H1 (cell line): ENCODE measurements at regions not wholly inside any gene's neighbourhood (a gene's known extent, or its start where the extent isn't known, plus 50 kb on each side); places are given as distances from the start of the nearest gene placed in this dataset.

ENCODE experiments used
- CBX5 ChIP-seq: fragments of 300-800, 300-1000 bp; sonication (generic); IDR thresholded peaks from 2 replicates; pipeline ENCODE4 v1.7.1; 2016; ENCODE audit warnings: antibody characterized with exemption, low read length, low read depth
- POLR2A ChIP-seq, 2 experiments: IDR thresholded peaks; 1 replicate in 1 of 2; 2 replicates in 1 of 2; pipeline ENCODE4 v1.6.1; 2011; ENCODE audit warnings: low read depth in 2 of 2, low read length in 2 of 2, mild to moderate bottlenecking in 2 of 2; ENCODE audit errors: control extremely low read depth in 1 of 2
- TF ChIP-seq, protein P1 (sequence below), 3 experiments: IDR thresholded peaks; 1 replicate in 2 of 3; 2 replicates in 1 of 3; pipeline versions ENCODE4 v1.5.1 to v1.6.1; 2011; ENCODE audit warnings: low read length in 3 of 3, mild to moderate bottlenecking in 3 of 3, inconsistent platforms in 2 of 3, low read depth in 1 of 3, moderate library complexity in 1 of 3; ENCODE audit not compliant: insufficient read depth in 1 of 3; ENCODE audit errors: control extremely low read depth in 1 of 3
- TF ChIP-seq, protein P2 (sequence below): IDR thresholded peaks from 2 replicates; pipeline ENCODE4 v1.6.1; 2012; ENCODE audit warnings: low read length, inconsistent platforms

DNA sequence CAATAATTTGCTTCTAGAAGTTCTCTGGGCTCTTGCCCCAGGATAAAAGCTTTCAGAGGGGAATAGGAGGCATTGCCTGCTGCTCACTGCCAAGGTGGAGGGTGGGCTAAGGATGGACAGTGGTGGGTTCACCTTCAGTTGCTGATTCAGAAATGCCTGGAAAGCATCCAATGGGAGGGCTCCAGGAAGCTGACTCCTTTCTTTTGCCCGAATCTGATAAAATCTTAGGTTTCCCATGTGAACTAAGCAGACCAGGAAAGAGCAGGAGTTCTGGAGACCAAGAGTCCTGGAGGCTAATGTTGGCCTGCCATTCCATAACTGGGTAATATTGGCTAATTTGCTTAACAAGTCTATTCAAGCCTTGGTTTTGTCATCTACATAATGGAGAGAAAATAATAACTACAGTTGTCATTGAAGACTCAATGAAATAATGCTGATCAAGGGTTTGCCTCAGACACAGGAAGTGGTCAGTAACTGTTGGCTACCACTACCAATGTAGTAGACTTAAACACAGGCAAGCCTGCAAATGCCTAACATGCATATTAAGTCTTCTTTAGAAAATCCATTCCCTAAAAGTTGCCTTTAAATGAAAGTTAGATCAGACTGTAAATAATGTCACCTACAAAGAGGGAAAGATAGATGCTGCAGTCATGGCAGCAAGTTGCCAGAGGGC is 528.4 kb upstream of the NBEA start:
- TF ChIP-seq, protein P1, sequence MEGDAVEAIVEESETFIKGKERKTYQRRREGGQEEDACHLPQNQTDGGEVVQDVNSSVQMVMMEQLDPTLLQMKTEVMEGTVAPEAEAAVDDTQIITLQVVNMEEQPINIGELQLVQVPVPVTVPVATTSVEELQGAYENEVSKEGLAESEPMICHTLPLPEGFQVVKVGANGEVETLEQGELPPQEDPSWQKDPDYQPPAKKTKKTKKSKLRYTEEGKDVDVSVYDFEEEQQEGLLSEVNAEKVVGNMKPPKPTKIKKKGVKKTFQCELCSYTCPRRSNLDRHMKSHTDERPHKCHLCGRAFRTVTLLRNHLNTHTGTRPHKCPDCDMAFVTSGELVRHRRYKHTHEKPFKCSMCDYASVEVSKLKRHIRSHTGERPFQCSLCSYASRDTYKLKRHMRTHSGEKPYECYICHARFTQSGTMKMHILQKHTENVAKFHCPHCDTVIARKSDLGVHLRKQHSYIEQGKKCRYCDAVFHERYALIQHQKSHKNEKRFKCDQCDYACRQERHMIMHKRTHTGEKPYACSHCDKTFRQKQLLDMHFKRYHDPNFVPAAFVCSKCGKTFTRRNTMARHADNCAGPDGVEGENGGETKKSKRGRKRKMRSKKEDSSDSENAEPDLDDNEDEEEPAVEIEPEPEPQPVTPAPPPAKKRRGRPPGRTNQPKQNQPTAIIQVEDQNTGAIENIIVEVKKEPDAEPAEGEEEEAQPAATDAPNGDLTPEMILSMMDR (IDR thresholded peaks at IDR 0.05; ENCODE audit: control extremely low read depth in 1 of 3, insufficient read depth in 1 of 3, low read depth in 1 of 3, low read length in 3 of 3): no peak
- TF ChIP-seq, protein P2, sequence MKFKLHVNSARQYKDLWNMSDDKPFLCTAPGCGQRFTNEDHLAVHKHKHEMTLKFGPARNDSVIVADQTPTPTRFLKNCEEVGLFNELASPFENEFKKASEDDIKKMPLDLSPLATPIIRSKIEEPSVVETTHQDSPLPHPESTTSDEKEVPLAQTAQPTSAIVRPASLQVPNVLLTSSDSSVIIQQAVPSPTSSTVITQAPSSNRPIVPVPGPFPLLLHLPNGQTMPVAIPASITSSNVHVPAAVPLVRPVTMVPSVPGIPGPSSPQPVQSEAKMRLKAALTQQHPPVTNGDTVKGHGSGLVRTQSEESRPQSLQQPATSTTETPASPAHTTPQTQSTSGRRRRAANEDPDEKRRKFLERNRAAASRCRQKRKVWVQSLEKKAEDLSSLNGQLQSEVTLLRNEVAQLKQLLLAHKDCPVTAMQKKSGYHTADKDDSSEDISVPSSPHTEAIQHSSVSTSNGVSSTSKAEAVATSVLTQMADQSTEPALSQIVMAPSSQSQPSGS: no peak
- TF ChIP-seq POLR2A (IDR thresholded peaks at IDR 0.05; ENCODE audit: control extremely low read depth in 1 of 2, low read depth in 2 of 2, low read length in 2 of 2) (no peak), CBX5 (no peak)
